ENCODE measurements at regions not wholly inside any gene's neighbourhood (a gene's known extent, or its start where the extent isn't known, plus 50 kb on each side); places are given as distances from the start of the nearest gene placed in this dataset.

DNA sequence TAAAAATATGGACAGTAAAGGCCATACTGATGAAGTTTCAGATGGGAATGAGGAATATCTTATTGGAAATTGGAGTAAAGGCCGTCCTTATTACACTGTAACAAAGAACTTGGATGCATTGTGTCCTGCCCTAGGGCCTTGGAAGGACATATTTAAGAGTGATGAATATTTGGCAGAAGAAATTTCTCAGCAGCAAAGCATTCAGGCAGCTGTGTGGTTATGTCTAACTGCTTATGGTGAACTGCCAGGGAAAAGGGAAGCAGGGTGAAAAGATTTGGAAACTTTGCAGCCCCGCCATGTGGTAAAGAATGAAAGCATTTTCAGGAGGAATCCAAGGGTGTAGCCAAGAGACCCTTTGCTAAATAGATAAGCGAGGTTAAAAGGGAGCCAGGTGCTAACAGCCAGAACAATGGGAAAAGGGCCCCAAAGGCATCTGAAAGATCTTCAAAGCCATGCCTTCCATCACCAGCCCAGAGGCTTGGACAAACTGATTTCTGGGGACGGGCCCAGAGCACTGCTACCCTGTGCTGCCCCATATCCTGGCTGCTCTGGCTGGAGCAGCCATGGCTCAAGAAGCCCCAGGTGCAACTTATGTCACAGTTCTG is 200.0 kb downstream of the PTPRU start:
- TF ChIP-seq CTCF (IDR thresholded peaks at IDR 0.05; ENCODE audit: poor library complexity, severe bottlenecking) (no peak), RAD21 (conservative IDR thresholded peaks at IDR 0.05) (no peak), POLR2AphosphoS5 (IDR thresholded peaks at IDR 0.05) (no peak)

Measured in neural cell (in vitro differentiated cells).